Spleen (tissue), 11 donors: ENCODE measurements at regions not wholly inside any gene's neighbourhood (a gene's known extent, or its start where the extent isn't known, plus 50 kb on each side); places are given as distances from the start of the nearest gene placed in this dataset.

Source experiments
- DNase-seq: peaks from one replicate; pipeline ENCODE4 v3.0.0-alpha.2; 2020
- H3K27ac ChIP-seq, 8 donors: fragments of 200-600 bp; sonication (generic) in 7 of 8; 1 replicate in 4 of 8; 2 replicates in 4 of 8; pipeline versions ENCODE4 v1.5.0 to v1.8.0; 2016 to 2021; ENCODE audit warnings: inconsistent platforms in 4 of 8, mild to moderate bottlenecking in 4 of 8, moderate library complexity in 1 of 8
- H3K27me3 ChIP-seq, 7 donors: fragments of 200-600 bp; sonication (generic) in 6 of 7; replicated peaks in 1 of 7; 1 replicate in 4 of 7; 2 replicates in 3 of 7; pipeline versions ENCODE4 v1.5.0 to v1.8.0; 2016 to 2021; ENCODE audit warnings: inconsistent platforms in 3 of 7, mild to moderate bottlenecking in 1 of 7
- H3K36me3 ChIP-seq, 6 donors: fragments of 200-600 bp; sonication (generic) in 5 of 6; 1 replicate in 4 of 6; 2 replicates in 2 of 6; pipeline versions ENCODE4 v1.5.0 to v1.8.0; 2016 to 2021; ENCODE audit warnings: inconsistent platforms in 2 of 6
- H3K4me1 ChIP-seq, 6 donors: fragments of 200-600 bp; sonication (generic) in 5 of 6; 1 replicate in 3 of 6; 2 replicates in 3 of 6; pipeline versions ENCODE4 v1.5.0 to v1.8.0; 2016 to 2021; ENCODE audit warnings: inconsistent platforms in 3 of 6
- H3K4me3 ChIP-seq, 8 donors: fragments of 200-600 bp; sonication (generic) in 7 of 8; 1 replicate in 4 of 8; 2 replicates in 4 of 8; pipeline versions ENCODE4 v1.5.0 to v1.8.0; 2016 to 2021; ENCODE audit warnings: inconsistent platforms in 4 of 8, mild to moderate bottlenecking in 4 of 8, moderate library complexity in 2 of 8
- H3K9me3 ChIP-seq, 8 donors: fragments of 200-600 bp; sonication (generic) in 7 of 8; 1 replicate in 4 of 8; 2 replicates in 4 of 8; pipeline versions ENCODE4 v1.5.0 to v1.8.0; 2016 to 2021; ENCODE audit warnings: inconsistent platforms in 4 of 8
- POLR2A ChIP-seq, 3 donors: fragments of 450-650 bp; IDR thresholded peaks; one replicate each; pipeline ENCODE4 v1.5.1; 2017; ENCODE audit warnings: antibody characterized with exemption in 3 of 3, mild to moderate bottlenecking in 1 of 3
- POLR2AphosphoS5 ChIP-seq, 3 donors: sonication (generic); formaldehyde crosslinking; IDR thresholded peaks; one replicate each; pipeline ENCODE4 v1.5.1; 2017; ENCODE audit warnings: antibody characterized with exemption in 3 of 3
- WGBS, 5 donors: extraction: QIAGEN DNeasy Blood & Tissue Kit in 3 of 5; methylation state at CpG; one replicate each; pipeline versions ENCODE4 v1.1.5 to v1.1.7; 2013 to 2018; 5-methylcytosine and 5-hydroxymethylcytosine counted together
- intact Hi-C: fragments of 100-400 bp; cut with DNase I; formaldehyde crosslinking; loops from one replicate; pipeline ENCODE4 v1.15.0; 2023; ENCODE audit warnings: low total_unique reads
- TF ChIP-seq, protein P1 (sequence below), 11 experiments: fragments of 200-600 bp in 7 of 11; fragments of 450-650 bp in 4 of 11; sonication (generic) in 4 of 11; IDR thresholded peaks in 8 of 11; conservative IDR thresholded peaks in 3 of 11; 1 replicate in 7 of 11; 2 replicates in 4 of 11; pipeline versions ENCODE4 v1.4.0 to v1.8.0; 2016 to 2021; ENCODE audit warnings: antibody characterized with exemption in 11 of 11, inconsistent platforms in 4 of 11, mild to moderate bottlenecking in 1 of 11
- donor health status: healthy with polysubstance abuse.
- donor health status: DM: no; HTN: no; CAD: no; lungs with moderate emphysema.
- donor health status: DM: no; HTN: no; CAD: no.
- donor health status: Bipolar disorder and iron deficiency.
- donor health status: healthy.
- donor health status: DM: no; HTN: no; CAD: no.
- donor health status: DM: yes; HTN: yes; CAD: no.

DNA sequence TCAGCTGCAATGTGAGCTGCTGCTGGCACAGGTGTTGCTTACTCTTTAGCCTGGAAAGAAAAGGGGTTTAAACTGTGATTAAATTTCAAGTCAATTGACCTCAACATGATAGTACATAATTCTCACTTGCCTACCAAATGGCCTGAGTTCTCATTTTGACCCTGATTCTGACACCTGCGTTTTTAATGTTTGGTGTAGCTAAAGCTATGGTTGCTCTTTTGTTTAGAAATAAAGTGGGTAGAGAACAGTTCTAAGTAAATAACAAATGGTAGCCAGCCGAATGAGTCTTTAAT, 100.8 kb upstream of the SOX2 start:
- Histone ChIP-seq H3K4me3 (no peak overlapping the region), H3K36me3 (no peaks in the 10 kb centered on the region), H3K9me3 (no peaks in the 10 kb centered on the region), H3K27me3 (no peaks in the 10 kb centered on the region), H3K27ac (no peak overlapping the region), H3K4me1 (no peaks in the 10 kb centered on the region)
- intact Hi-C loops: no loop called here
- 75 to 93% (median 86%) methylated on average over 2 of the region's 2 CpGs for WGBS, 5 donors
- TF ChIP-seq POLR2A (IDR thresholded peaks at IDR 0.05) (no peak), POLR2AphosphoS5 (IDR thresholded peaks at IDR 0.05) (no peak)
- TF ChIP-seq, protein P1, sequence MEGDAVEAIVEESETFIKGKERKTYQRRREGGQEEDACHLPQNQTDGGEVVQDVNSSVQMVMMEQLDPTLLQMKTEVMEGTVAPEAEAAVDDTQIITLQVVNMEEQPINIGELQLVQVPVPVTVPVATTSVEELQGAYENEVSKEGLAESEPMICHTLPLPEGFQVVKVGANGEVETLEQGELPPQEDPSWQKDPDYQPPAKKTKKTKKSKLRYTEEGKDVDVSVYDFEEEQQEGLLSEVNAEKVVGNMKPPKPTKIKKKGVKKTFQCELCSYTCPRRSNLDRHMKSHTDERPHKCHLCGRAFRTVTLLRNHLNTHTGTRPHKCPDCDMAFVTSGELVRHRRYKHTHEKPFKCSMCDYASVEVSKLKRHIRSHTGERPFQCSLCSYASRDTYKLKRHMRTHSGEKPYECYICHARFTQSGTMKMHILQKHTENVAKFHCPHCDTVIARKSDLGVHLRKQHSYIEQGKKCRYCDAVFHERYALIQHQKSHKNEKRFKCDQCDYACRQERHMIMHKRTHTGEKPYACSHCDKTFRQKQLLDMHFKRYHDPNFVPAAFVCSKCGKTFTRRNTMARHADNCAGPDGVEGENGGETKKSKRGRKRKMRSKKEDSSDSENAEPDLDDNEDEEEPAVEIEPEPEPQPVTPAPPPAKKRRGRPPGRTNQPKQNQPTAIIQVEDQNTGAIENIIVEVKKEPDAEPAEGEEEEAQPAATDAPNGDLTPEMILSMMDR (IDR thresholded peaks at IDR 0.05 in 8 of 11, conservative IDR thresholded peaks at IDR 0.05 in 3 of 11): no peak
- no peak for DNase-seq

DNA sequence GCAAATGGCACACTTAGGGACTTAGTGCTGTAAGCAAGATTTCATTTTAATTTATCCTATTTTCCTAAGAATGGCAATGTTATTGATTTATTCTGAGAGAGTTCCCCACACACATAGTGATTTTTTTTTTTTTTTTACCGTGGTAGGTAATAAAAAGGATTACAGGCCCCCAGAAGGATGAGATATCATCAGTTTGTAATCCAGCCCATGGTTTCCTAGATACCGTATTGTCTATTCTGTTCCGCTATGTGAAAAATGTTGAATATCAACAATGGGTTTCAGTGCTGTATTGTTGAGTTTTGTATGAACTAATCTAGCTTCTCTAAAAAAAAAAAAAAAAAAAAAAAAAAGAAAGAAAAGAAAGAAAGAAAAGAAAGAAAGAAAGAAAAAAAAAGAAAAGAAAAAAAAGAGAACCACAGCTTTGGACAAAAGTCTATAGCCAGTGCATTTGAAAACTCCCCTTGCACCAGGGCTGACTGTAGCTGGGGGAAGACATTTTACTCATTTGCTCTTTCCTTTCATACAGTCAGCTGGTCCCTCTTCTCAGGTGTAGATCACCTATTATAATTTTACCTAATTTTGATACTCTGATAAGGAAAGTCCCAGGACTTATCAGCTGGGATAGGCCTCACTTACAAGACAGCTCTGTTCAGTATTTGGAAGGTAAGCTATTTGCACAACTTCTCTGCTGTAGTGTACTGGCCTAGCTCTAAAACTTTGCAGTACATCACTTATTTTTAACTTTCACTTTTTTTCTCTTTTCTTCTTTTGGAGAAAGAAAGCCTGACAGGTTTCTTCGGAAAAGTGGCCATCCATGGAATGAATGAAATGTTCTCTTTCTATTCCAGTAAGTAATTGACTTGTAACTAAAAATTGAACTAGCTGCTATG, 101.4 kb upstream of the SOX2 start:
- Histone ChIP-seq H3K4me3 (no peak overlapping the region), H3K27me3 (no peaks in the 10 kb centered on the region), H3K27ac (no peak overlapping the region), H3K36me3 (no peaks in the 10 kb centered on the region), H3K9me3 (no peaks in the 10 kb centered on the region), H3K4me1 (no peaks in the 10 kb centered on the region)
- no peak for DNase-seq
- TF ChIP-seq, protein P1 (IDR thresholded peaks at IDR 0.05 in 8 of 11, conservative IDR thresholded peaks at IDR 0.05 in 3 of 11): no peak
- intact Hi-C loops: no loop called here
- 76 to 83% (median 79%) methylated on average over 4 of the region's 4 CpGs for WGBS, 5 donors

DNA sequence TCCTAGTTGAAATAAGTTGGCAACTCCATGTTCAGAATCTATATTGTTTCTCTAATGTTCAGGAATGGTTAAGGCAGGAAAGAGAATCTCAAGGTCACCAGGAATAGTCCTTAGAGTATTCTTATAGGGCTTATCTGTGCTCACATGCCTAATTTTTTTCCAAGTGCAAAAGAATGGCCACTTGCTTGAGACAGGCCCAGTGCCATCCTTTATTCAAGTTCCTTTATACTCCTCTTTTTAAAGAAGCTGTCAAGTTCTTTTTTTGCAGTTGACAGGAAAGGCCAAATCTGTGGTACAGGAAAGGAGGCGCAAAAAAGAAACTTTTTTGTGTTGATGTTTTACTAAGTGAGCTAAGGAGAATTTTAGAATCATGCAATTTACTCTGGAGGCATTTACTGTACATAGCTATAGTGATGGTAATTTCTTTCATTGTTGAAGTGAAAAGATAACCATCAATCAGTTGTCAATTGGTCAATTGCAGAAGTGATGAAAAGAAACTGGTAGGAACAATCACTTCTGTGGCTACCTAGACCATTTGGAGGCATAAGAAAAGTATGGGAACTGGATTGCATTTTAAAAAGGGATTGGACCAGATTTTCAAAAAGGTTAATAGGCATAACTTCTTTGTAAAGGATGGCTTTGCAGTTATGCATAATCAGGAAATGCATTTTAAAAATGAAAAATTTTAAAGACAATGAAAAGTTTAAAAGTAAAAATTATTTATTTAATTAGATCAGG, 102.5 kb upstream of the SOX2 start:
- no peaks in the 10 kb centered on the region for H3K9me3 ChIP-seq
- 45 to 73% (median 70%) methylated on average over 1 of the region's 1 CpG for WGBS, 5 donors

DNA sequence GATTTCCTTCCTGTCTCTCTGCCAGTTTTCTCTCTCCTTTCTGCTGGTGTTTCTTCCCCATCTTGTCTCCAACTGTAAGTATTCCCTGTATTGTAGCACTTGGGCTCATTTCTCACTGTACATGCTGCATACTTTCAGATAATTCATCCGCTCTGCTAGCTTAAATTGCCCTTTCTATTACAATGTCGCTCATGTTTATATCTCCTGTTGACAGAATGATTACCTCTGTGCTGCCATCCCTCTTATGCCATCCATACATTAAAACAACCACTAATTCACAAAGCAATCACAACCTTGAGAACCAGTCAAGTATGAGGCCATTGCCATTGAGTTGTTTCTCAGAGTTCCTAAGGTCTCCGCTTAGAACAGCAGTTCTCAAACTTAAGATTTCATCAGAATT, 107.5 kb upstream of the SOX2 start:
- Histone ChIP-seq H3K36me3 (no peaks in the 10 kb centered on the region), H3K4me1 (no peaks in the 10 kb centered on the region), H3K4me3 (no peak overlapping the region), H3K27me3 (no peaks in the 10 kb centered on the region), H3K9me3 (peaks cover 0 to 10% (median 0%) of the 10 kb centered on the region in 8 donors), H3K27ac (no peak overlapping the region)
- WGBS, 5 donors: 86 to 94% (median 89%) methylated on average over 3 of the region's 3 CpGs
- no peak for DNase-seq
- TF ChIP-seq POLR2A (IDR thresholded peaks at IDR 0.05) (no peak), POLR2AphosphoS5 (IDR thresholded peaks at IDR 0.05) (no peak)
- TF ChIP-seq, protein P1 (IDR thresholded peaks at IDR 0.05 in 8 of 11, conservative IDR thresholded peaks at IDR 0.05 in 3 of 11): no peak
- intact Hi-C loops: no loop called here

More for the DNA sequence above, 102.5 kb upstream of the SOX2 start:
- Histone ChIP-seq H3K4me3 (no peak overlapping the region), H3K27me3 (no peaks in the 10 kb centered on the region), H3K27ac (no peak overlapping the region), H3K36me3 (no peaks in the 10 kb centered on the region), H3K4me1 (no peaks in the 10 kb centered on the region)
- TF ChIP-seq POLR2AphosphoS5 (IDR thresholded peaks at IDR 0.05): no peak
- DNase-seq: no peak
- intact Hi-C loops: no loop called here
